WTC11 (cell line): ENCODE measurements at regions not wholly inside any gene's neighbourhood (a gene's known extent, or its start where the extent isn't known, plus 50 kb on each side); places are given as distances from the start of the nearest gene placed in this dataset.

Experiments used
- JUN ChIP-seq: sonication (generic); formaldehyde crosslinking; IDR thresholded peaks from 2 replicates; pipeline ENCODE4 v1.8.0; 2023; ENCODE audit warnings: mild to moderate bottlenecking, missing genetic modification reagents
- TF ChIP-seq, protein P1 (sequence below): sonication (generic); formaldehyde crosslinking; IDR thresholded peaks from 2 replicates; pipeline ENCODE4 v1.8.0; 2022; ENCODE audit warnings: mild to moderate bottlenecking, missing genetic modification reagents

DNA sequence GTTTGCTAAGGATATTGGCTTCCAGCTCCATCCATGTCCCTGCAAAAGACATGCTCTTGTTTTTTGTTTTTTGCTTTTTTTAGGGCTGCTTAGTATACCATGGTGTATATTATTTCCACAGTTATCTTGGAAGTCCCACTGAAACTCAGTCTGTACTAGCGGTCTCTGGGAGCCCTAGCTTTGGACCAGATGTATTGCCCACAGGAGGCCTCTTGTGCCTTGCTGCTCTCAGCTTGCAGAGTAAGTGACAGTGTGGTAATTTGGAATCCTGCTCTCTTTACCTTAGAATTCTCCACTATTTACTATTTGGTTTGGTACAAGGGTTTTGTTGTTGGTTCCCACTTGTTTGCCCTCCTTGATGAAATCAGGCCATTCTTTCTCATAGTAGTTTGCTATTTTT is 1022.9 kb downstream of the LRFN5 start:
- TF ChIP-seq JUN (CRISPR knock-in tag) = no peak
- TF ChIP-seq, protein P1, sequence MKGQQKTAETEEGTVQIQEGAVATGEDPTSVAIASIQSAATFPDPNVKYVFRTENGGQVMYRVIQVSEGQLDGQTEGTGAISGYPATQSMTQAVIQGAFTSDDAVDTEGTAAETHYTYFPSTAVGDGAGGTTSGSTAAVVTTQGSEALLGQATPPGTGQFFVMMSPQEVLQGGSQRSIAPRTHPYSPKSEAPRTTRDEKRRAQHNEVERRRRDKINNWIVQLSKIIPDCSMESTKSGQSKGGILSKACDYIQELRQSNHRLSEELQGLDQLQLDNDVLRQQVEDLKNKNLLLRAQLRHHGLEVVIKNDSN (CRISPR knock-in tag) = no peak
